NCI-H2171 (cell line): ENCODE measurements at regions not wholly inside any gene's neighbourhood (a gene's known extent, or its start where the extent isn't known, plus 50 kb on each side); places are given as distances from the start of the nearest gene placed in this dataset.
"Not testable (repeated sequence)": the region's sequence is repeated elsewhere in the genome, so short reads cannot be mapped to it uniquely, and the experiment has no call there.

Source experiments
- DNase-seq: peaks from one replicate; lab custom pipeline; 2025; lab: John Stamatoyannopoulos, UW

GRCh38 chr11:87545858-87546257 lies 508.1 kb downstream of the TMEM135 start:
- DNase-seq, result no peak

- DNase-seq, result no peak
Measured at GRCh38 chr11:87539596-87539995, 501.9 kb downstream of the TMEM135 start.

- DNase-seq, result no peak
Measured at GRCh38 chr11:87536565-87536964, 498.8 kb downstream of the TMEM135 start.

GRCh38 chr11:87536016-87536415 lies 498.3 kb downstream of the TMEM135 start:
- no peak for DNase-seq

GRCh38 chr11:87535513-87535912 lies 497.8 kb downstream of the TMEM135 start:
- no peak for DNase-seq

GRCh38 chr11:87531835-87532234 lies 494.1 kb downstream of the TMEM135 start:
- not testable (repeated sequence) for DNase-seq

- DNase-seq, result no peak
Measured at GRCh38 chr11:87529486-87529885, 491.8 kb downstream of the TMEM135 start.

- no peak for DNase-seq
Measured at GRCh38 chr11:87528752-87529151, 491.0 kb downstream of the TMEM135 start.

GRCh38 chr11:87523276-87523675 lies 485.5 kb downstream of the TMEM135 start:
- DNase-seq, result no peak

- DNase-seq, result no peak
Measured at GRCh38 chr11:87518266-87518665, 480.5 kb downstream of the TMEM135 start.

GRCh38 chr11:87517351-87517750 lies 479.6 kb downstream of the TMEM135 start:
- no peak for DNase-seq

- DNase-seq, result not testable (repeated sequence)
Measured at GRCh38 chr11:87507722-87508121, 470.0 kb downstream of the TMEM135 start.

GRCh38 chr11:87506946-87507345 lies 469.2 kb downstream of the TMEM135 start:
- not testable (repeated sequence) for DNase-seq

GRCh38 chr11:87501388-87501787 lies 463.7 kb downstream of the TMEM135 start:
- no peak for DNase-seq

GRCh38 chr11:87494936-87495335 lies 457.2 kb downstream of the TMEM135 start:
- not testable (repeated sequence) for DNase-seq

GRCh38 chr11:87494026-87494425 lies 456.3 kb downstream of the TMEM135 start:
- not testable (repeated sequence) for DNase-seq

GRCh38 chr11:87493516-87493915 lies 455.8 kb downstream of the TMEM135 start:
- no peak for DNase-seq

- no peak for DNase-seq
Measured at GRCh38 chr11:87491381-87491780, 453.6 kb downstream of the TMEM135 start.

GRCh38 chr11:87490671-87491070 lies 452.9 kb downstream of the TMEM135 start:
- no peak for DNase-seq

- DNase-seq, result no peak
Measured at GRCh38 chr11:87484566-87484965, 446.8 kb downstream of the TMEM135 start.

GRCh38 chr11:87477321-87477720 lies 439.6 kb downstream of the TMEM135 start:
- no peak for DNase-seq

GRCh38 chr11:87473174-87473573 lies 435.4 kb downstream of the TMEM135 start:
- DNase-seq, result no peak

GRCh38 chr11:87466223-87466622 lies 428.5 kb downstream of the TMEM135 start:
- DNase-seq, result no peak

GRCh38 chr11:87465716-87466115 lies 428.0 kb downstream of the TMEM135 start:
- no peak for DNase-seq
